ENCODE measurements at regions not wholly inside any gene's neighbourhood (a gene's known extent, or its start where the extent isn't known, plus 50 kb on each side); places are given as distances from the start of the nearest gene placed in this dataset.

GRCh38 chrX:39928704-39929378, 168.9 kb downstream of the BCOR start:
- no peak for DNase-seq

GRCh38 chrX:39929379-39930025, 168.3 kb downstream of the BCOR start:
- DNase-seq, result no peak

- peak; percentile 21 for DNase-seq
Measured at GRCh38 chrX:39930786-39931528, 166.8 kb downstream of the BCOR start.

- no peak for DNase-seq
Measured at GRCh38 chrX:39931529-39932282, 166.1 kb downstream of the BCOR start.

GRCh38 chrX:39935411-39936064, 162.2 kb downstream of the BCOR start:
- no peak for DNase-seq

GRCh38 chrX:39936886-39937770, 160.6 kb downstream of the BCOR start:
- no peak for DNase-seq

- DNase-seq, result no peak
Measured at GRCh38 chrX:39938466-39938865, 159.3 kb downstream of the BCOR start.

- no peak for DNase-seq
Measured at GRCh38 chrX:39939678-39940077, 158.1 kb downstream of the BCOR start.

GRCh38 chrX:39941332-39941920, 156.3 kb downstream of the BCOR start:
- no peak for DNase-seq

GRCh38 chrX:39944416-39944815, 153.3 kb downstream of the BCOR start:
- DNase-seq, result no peak

GRCh38 chrX:39945709-39946108, 152.0 kb downstream of the BCOR start:
- DNase-seq, result no peak

- DNase-seq, result no peak
Measured at GRCh38 chrX:39946822-39947221, 150.9 kb downstream of the BCOR start.

GRCh38 chrX:39948582-39948981, 149.2 kb downstream of the BCOR start:
- DNase-seq, result no peak

GRCh38 chrX:39950018-39950688, 147.6 kb downstream of the BCOR start:
- no peak for DNase-seq

GRCh38 chrX:39952989-39953388, 144.8 kb downstream of the BCOR start:
- DNase-seq, result no peak

GRCh38 chrX:39953879-39954278, 143.9 kb downstream of the BCOR start:
- DNase-seq, result peak; percentile 48

GRCh38 chrX:39954851-39955250, 142.9 kb downstream of the BCOR start:
- no peak for DNase-seq

- DNase-seq, result no peak
Measured at GRCh38 chrX:39955625-39956024, 142.1 kb downstream of the BCOR start.

- DNase-seq, result no peak
Measured at GRCh38 chrX:39956803-39957394, 140.9 kb downstream of the BCOR start.

All from tongue (tissue), 1 donor.